ENCODE measurements at regions not wholly inside any gene's neighbourhood (a gene's known extent, or its start where the extent isn't known, plus 50 kb on each side); places are given as distances from the start of the nearest gene placed in this dataset.

DNA sequence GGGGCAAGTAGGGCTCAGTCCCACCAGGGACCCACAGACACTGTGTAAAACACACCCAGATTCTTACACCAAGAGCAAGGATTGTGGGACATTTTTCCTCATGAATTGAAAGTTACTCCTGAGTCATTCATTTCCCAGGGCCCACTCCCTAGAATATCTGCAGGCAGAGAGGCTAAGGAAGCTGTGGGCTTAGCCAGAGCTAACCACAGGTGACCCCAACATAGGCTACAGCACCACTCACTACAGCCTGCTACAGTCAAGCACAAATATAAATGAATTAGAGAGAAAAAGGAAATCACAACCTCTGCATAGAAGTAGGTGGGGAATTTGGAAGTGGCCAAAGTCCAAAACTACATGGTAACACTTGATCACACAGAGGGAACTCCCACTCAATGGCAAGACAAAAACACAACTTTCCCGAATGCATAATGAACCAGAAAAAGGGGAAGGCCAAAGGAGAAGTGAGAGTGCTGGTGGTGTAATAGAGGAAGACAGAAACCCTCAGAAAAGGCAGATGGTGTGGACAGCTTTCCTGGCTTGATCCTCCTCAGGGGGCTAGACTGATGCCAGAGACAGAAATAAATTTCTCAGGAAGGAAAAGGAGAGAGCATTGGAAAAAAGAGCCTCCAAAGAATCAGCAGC is 812.6 kb upstream of the AMELY start:
- TF ChIP-seq, protein P1, sequence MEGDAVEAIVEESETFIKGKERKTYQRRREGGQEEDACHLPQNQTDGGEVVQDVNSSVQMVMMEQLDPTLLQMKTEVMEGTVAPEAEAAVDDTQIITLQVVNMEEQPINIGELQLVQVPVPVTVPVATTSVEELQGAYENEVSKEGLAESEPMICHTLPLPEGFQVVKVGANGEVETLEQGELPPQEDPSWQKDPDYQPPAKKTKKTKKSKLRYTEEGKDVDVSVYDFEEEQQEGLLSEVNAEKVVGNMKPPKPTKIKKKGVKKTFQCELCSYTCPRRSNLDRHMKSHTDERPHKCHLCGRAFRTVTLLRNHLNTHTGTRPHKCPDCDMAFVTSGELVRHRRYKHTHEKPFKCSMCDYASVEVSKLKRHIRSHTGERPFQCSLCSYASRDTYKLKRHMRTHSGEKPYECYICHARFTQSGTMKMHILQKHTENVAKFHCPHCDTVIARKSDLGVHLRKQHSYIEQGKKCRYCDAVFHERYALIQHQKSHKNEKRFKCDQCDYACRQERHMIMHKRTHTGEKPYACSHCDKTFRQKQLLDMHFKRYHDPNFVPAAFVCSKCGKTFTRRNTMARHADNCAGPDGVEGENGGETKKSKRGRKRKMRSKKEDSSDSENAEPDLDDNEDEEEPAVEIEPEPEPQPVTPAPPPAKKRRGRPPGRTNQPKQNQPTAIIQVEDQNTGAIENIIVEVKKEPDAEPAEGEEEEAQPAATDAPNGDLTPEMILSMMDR (conservative IDR thresholded peaks at IDR 0.05; ENCODE audit: low read length): no peak
- no peak for TF ChIP-seq EZH2phosphoT487 (IDR thresholded peaks at IDR 0.05; ENCODE audit: borderline replicate concordance, low read depth, low read length)

Data from OCI-LY7 (cell line).